Activated T-helper 2 cell treated with anti-CD3 and anti-CD28 coated beads, Interferon-gamma antibody, Interleukin-2, Interleukin-4, amounts not matched to agents 10 μg/mL and 5 μg/mL and 100 μg/mL, durations not matched to agents 14 hours and 24 hours and 36 hours (primary cell): ENCODE measurements at regions not wholly inside any gene's neighbourhood (a gene's known extent, or its start where the extent isn't known, plus 50 kb on each side); places are given as distances from the start of the nearest gene placed in this dataset.
"Not testable (repeated sequence)": the region's sequence is repeated elsewhere in the genome, so short reads cannot be mapped to it uniquely, and the experiment has no call there.

Source experiments
- DNase-seq: peaks from one replicate; pipeline ENCODE4 v3.0.0; 2021; ENCODE audit warnings: low spot score
- H3K27ac Mint-ChIP-seq: one replicate; pipeline ENCODE4 v1.8.0; 2021; ENCODE audit warnings: mixed read lengths
- H3K27me3 Mint-ChIP-seq: one replicate; pipeline ENCODE4 v1.8.0; 2021; ENCODE audit warnings: low read depth, mixed read lengths
- H3K36me3 Mint-ChIP-seq: one replicate; pipeline ENCODE4 v1.8.0; 2021; ENCODE audit warnings: low read depth, mixed read lengths
- H3K4me1 Mint-ChIP-seq: one replicate; pipeline ENCODE4 v1.8.0; 2021; ENCODE audit warnings: low read depth, mixed read lengths
- H3K4me3 Mint-ChIP-seq: one replicate; pipeline ENCODE4 v1.8.0; 2021; ENCODE audit warnings: low read depth, mild to moderate bottlenecking, moderate library complexity, mixed read lengths
- H3K9me3 Mint-ChIP-seq: one replicate; pipeline ENCODE4 v1.8.0; 2021; ENCODE audit warnings: mixed read lengths
- intact Hi-C: fragments of 100-400 bp; cut with micrococcal nuclease; formaldehyde crosslinking; loops from one replicate; pipeline ENCODE4 v1.15.1; 2023

DNA sequence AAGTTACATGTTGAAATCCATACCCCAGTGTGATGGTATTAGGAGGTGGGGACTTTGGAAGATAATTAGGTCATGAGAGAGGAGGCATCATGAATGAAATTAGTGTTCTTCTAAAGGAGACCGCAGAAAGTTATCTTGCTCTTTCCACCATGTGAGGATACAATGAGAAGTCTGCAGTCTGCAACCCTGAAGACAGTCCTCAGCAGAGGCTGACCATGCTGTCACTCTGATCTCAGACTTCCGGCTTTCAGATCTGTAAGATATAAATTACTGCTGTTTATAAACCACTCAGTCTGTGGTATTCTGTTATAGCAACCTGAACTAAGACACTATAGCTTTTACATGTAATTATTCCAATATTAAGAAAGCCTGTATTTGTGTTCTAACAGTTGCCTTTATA, 116.7 kb upstream of the CES5A start:
- Mint-ChIP-seq H3K36me3 (no peaks in the 10 kb centered on the region), H3K4me1 (no peaks in the 10 kb centered on the region), H3K27me3 (no peaks in the 10 kb centered on the region), H3K27ac (no peak overlapping the region), H3K4me3 (no peak overlapping the region), H3K9me3 (no peaks in the 10 kb centered on the region)
- DNase-seq: no peak
- intact Hi-C loops: no loop called here

DNA sequence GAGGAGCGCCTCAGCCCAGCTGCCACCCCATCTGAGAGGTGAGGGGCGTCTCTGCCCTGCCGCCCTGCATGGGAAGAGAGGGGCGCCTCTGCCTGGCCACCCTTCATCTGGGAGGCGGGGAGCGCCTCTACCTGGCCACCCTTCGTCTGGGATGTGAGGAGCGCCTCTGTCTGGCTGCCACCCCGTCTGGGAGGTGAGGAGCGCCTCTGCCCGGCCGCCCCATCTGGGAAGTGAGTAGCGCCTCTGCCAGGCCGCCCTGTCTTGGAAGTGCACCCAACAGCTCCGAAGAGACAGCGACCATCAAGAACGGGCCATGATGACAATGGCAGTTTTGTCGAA, 114.4 kb upstream of the CES5A start:
- Mint-ChIP-seq H3K36me3 (no peaks in the 10 kb centered on the region), H3K4me3 (no peak overlapping the region), H3K27ac (no peak overlapping the region), H3K4me1 (no peaks in the 10 kb centered on the region), H3K9me3 (no peaks in the 10 kb centered on the region), H3K27me3 (no peaks in the 10 kb centered on the region)
- intact Hi-C loops: no loop called here
- no peak for DNase-seq

DNA sequence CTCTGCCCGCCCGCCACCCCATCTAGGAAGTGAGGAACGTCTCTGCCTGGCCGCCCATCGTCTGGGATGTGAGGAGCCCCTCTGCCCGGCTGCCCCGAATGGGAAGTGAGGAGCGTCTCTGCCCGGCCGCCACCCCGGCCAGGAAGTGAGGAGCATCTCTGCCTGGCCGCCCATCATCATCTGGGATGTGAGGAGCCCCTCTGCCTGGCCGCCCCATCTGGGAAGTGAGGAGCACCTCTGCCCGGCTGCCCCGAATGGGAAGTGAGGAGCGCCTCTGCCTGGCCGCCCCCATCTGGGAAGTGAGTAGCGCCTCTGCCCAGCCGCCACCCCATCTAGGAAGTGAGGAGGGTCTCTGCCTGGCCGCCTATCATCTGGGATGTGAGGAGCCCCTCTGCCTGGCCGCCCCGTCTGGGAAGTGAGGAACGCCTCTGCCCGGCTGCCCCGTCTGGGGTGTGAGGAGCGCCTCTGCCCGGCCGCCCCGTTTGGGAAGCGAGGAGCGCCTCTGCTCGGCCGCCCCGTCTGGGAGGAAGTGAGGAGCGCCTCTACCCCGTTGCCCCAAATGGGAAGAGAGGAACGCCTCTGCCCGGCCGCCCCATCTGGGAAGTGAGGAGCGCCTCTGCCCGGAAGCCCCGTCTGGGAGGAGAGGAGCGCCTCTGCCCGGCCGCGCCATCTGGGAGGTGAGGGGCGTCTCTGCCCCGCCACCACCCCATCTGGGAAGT, 113.8 kb upstream of the CES5A start:
- H3K27me3 Mint-ChIP-seq, DNase-seq, H3K36me3 Mint-ChIP-seq, H3K4me1 Mint-ChIP-seq, H3K27ac Mint-ChIP-seq, intact Hi-C loops, H3K4me3 Mint-ChIP-seq, H3K9me3 Mint-ChIP-seq: not testable (repeated sequence)

DNA sequence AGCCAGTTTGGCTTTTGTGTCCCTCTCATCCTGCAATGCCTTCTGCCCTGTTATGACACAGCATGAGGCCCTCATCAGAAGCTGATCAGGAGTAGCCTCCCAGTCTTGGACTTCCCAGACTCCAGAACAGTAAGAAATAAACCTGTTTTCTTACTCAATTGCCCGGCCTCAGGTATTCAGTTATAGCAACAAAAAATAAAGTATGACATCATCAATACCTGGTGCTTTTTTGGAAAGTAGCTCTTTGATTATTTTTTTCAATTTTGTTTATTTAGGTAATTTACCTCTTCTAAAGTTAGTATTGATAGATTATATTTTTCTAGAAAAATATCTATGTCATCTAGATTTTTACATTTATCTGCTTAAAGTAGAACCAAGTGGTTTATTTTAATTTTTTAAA, 112.8 kb upstream of the CES5A start:
- Mint-ChIP-seq H3K27me3 (no peaks in the 10 kb centered on the region), H3K27ac (no peak overlapping the region), H3K9me3 (no peaks in the 10 kb centered on the region), H3K36me3 (no peaks in the 10 kb centered on the region), H3K4me1 (no peaks in the 10 kb centered on the region), H3K4me3 (no peak overlapping the region)
- intact Hi-C loops: no loop called here
- no peak for DNase-seq

DNA sequence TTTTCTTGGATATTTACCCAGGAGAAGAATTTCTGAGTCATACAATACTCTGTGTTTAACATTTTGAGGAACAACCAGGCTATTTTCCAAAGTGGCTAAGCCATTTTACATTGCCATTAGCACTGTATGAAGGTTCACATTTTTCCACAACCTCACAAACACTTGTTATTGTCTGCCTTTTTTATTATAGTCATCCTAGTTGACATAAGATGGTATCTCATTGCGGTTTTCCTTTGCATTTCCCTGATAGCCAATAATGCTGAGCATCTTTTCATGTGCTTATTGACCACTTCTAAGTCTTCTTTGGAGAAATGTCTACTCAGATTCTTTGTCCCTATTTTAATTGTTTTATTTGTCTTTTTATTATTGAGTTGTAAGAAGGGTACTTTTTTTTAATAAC, 107.4 kb upstream of the CES5A start:
- H3K27ac Mint-ChIP-seq: no peak overlapping the region
- no peak for DNase-seq
- H3K36me3 Mint-ChIP-seq: no peaks in the 10 kb centered on the region
- H3K4me3 Mint-ChIP-seq: no peak overlapping the region
- no peaks in the 10 kb centered on the region for H3K4me1 Mint-ChIP-seq
- no peaks in the 10 kb centered on the region for H3K27me3 Mint-ChIP-seq
- no peaks in the 10 kb centered on the region for H3K9me3 Mint-ChIP-seq
- intact Hi-C loops: no loop called here

DNA sequence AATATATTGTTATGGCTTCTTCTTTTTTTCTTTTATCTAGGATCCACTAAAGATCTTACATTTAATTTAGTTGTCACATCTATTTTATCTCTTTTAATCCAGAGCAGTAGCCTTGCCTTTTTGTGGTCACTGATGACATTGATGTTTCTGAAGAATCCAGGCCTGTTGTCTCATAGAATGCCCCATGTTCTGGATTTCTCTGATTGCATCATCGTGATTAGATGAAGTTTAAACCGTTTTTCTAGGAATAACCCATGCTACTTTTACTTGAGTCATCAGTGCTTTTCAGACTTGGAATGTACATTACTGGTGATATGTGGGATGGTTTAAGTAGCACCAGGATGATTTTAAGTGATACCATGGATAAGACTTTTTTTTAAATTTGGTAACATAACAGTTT, 106.4 kb upstream of the CES5A start:
- intact Hi-C loops: no loop called here
- H3K27me3 Mint-ChIP-seq: no peaks in the 10 kb centered on the region
- H3K9me3 Mint-ChIP-seq: no peaks in the 10 kb centered on the region
- H3K27ac Mint-ChIP-seq: no peak overlapping the region
- no peak for DNase-seq
- H3K4me3 Mint-ChIP-seq: no peak overlapping the region
- no peaks in the 10 kb centered on the region for H3K4me1 Mint-ChIP-seq
- no peaks in the 10 kb centered on the region for H3K36me3 Mint-ChIP-seq

DNA sequence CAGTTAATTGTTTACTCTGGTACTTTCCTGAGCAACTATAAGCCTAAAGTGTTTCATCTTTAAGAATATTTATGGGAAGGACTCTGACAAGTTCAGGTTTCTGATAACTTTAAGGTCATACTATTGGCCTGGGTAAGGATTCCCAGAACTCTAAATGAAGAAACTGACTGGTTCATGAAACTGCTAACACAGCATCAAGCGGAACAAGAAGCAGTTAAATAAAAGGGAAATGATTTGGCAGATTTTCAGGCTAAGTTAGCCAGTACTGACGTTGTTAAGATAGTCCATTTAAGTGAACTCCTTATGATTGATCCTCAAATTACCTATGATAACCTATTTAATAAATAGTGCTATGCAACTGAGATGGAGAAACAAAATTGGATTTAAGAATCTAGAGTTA, 101.6 kb upstream of the CES5A start:
- intact Hi-C loops: no loop called here
- no peaks in the 10 kb centered on the region for H3K4me1 Mint-ChIP-seq
- no peaks in the 10 kb centered on the region for H3K9me3 Mint-ChIP-seq
- H3K4me3 Mint-ChIP-seq: no peak overlapping the region
- H3K27ac Mint-ChIP-seq: no peak overlapping the region
- H3K36me3 Mint-ChIP-seq: no peaks in the 10 kb centered on the region
- no peak for DNase-seq
- no peaks in the 10 kb centered on the region for H3K27me3 Mint-ChIP-seq

DNA sequence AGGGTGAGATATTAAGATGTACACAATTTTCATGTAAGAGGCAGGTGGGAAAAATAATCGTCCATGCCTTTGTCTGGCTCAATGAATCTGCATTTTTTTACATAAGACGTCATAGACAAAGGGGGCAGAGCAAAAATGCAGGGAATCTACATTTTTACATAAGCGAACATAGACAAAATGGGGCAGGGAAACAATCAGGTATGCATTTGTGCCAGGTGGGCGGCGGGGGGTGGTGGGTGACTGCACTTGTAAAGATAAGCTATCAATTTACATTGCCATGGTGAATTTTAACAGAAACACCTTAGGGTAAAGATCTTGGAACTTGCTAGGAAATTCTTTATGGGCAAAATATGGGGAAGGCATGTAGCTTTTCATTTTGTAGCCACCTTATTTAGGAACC, 96.3 kb upstream of the CES5A start:
- H3K27me3 Mint-ChIP-seq: no peaks in the 10 kb centered on the region
- intact Hi-C loops: no loop called here
- H3K36me3 Mint-ChIP-seq: no peaks in the 10 kb centered on the region
- DNase-seq: no peak
- no peaks in the 10 kb centered on the region for H3K9me3 Mint-ChIP-seq
- H3K4me1 Mint-ChIP-seq: no peaks in the 10 kb centered on the region
- H3K27ac Mint-ChIP-seq: no peak overlapping the region
- H3K4me3 Mint-ChIP-seq: no peak overlapping the region

DNA sequence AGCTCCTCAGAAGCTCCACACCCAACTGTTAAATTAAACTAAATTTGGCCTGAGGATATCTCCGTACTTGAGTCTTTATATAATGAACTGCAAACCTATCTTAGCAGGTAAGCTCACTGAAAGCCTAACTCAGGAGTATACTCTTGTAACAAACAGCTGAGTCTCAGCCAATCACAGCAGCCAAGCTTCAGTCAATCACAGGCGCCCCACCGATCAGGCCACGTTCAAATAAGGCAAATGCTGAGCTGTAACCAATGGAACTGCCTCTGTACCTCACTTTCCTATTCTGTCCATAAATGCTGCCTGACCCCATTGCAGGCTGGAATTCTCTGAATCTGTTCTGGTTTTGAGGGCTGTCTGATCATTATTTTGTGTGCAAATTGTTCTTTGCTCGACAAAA, 93.0 kb upstream of the CES5A start:
- Mint-ChIP-seq H3K4me1 (no peaks in the 10 kb centered on the region), H3K27me3 (no peaks in the 10 kb centered on the region), H3K4me3 (no peak overlapping the region), H3K9me3 (no peaks in the 10 kb centered on the region), H3K36me3 (no peaks in the 10 kb centered on the region), H3K27ac (no peak overlapping the region)
- intact Hi-C loops: no loop called here
- no peak for DNase-seq

DNA sequence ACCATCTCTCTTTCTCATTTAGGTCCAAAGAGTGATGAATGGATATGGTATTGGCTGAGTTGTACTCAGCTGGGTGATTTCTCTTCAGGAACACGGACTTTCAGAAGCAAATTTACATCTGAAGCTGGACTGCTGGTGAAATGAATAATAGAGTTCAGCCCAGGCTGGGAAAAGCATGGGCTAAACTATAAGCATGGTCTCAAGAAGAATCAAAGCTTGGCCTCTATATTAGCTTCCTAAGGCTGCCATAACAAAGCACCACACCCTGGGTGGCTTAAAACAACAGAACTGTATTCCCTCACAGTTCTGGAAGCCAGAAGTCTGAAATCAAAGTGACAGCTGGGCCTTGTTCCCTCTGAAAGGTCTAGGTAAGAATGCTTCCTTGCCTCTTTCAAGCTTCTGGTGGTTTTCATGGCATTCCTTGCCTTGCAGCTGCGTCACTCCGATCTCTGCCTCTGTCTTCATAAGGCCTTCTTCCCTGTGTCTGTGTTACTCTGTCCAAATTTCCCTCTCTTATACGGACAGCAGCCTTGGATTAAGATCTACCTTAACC, 89.8 kb upstream of the CES5A start:
- H3K4me3 Mint-ChIP-seq: no peak overlapping the region
- no peak overlapping the region for H3K27ac Mint-ChIP-seq
- H3K27me3 Mint-ChIP-seq: no peaks in the 10 kb centered on the region
- DNase-seq: no peak
- intact Hi-C loops: no loop called here
- H3K4me1 Mint-ChIP-seq: no peaks in the 10 kb centered on the region
- H3K36me3 Mint-ChIP-seq: no peaks in the 10 kb centered on the region
- H3K9me3 Mint-ChIP-seq: no peaks in the 10 kb centered on the region

DNA sequence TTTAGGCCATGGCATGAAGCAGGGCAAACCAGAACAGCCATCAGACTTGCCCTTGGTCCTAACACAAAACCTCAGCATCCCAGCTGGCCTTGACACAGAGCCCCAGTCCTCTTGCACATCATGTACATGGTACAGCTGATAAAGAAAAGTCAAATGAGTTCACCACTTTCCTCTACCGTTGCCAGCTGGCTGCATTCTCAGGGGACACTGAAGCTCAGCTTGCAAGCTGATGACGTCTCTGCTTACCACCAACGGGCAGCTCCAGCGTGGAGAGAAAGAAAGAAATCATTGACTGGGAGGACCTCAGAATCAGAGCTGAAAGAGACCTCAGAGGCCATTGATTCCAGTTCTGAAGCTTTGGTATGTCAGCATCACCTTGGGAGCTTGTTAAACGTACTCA, 80.7 kb upstream of the CES5A start:
- no peaks in the 10 kb centered on the region for H3K9me3 Mint-ChIP-seq
- H3K4me3 Mint-ChIP-seq: no peak overlapping the region
- no peaks in the 10 kb centered on the region for H3K36me3 Mint-ChIP-seq
- no peak overlapping the region for H3K27ac Mint-ChIP-seq
- peaks cover 4% of the 10 kb centered on the region for H3K27me3 Mint-ChIP-seq
- no peaks in the 10 kb centered on the region for H3K4me1 Mint-ChIP-seq
- DNase-seq: no peak
- intact Hi-C loops: no loop called here

DNA sequence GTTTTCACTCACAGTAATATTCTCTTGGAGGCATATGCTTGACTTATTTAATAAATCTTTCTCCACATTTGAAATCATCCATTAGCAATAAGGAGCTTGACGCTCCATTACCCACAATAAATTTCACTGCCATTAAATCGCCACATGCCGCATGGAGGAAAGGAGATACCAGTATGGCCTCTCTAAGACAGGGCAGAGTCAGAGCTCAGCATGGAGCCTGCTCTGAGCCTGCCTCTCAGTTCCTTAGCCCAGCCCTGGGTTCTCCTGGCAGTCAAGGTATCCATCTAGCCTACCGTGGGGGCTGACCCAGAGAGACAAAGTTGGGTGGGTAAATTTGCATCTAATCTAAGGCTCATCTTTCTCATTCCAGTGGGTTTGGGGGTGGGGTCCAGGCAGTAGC, 80.3 kb upstream of the CES5A start:
- H3K4me3 Mint-ChIP-seq: no peak overlapping the region
- H3K9me3 Mint-ChIP-seq: no peaks in the 10 kb centered on the region
- peaks cover 5% of the 10 kb centered on the region for H3K27me3 Mint-ChIP-seq
- H3K4me1 Mint-ChIP-seq: no peaks in the 10 kb centered on the region
- H3K27ac Mint-ChIP-seq: no peak overlapping the region
- intact Hi-C loops: no loop called here
- no peak for DNase-seq
- no peaks in the 10 kb centered on the region for H3K36me3 Mint-ChIP-seq

DNA sequence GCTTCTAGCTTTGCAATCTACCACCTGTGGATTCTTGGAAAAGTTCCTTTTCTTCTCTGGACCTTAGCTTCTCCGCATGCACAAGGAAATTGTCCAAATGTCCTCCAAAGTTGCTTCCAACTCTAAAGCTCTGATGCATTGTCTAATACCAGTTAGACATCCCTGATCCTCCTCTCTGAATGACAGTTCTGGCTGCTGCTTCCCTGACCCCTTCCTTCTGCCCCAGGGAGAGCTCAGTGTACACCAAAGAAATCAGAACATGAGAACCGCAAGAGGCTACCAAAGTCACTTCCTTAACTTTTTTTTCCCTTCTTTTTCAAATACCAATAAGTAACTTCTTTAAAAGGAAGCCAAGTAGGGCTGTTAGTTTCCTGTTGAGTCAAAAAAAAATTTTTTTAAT, 79.7 kb upstream of the CES5A start:
- H3K4me1 Mint-ChIP-seq: no peaks in the 10 kb centered on the region
- no peaks in the 10 kb centered on the region for H3K9me3 Mint-ChIP-seq
- H3K36me3 Mint-ChIP-seq: no peaks in the 10 kb centered on the region
- no peak overlapping the region for H3K27ac Mint-ChIP-seq
- peaks cover 6% of the 10 kb centered on the region for H3K27me3 Mint-ChIP-seq
- intact Hi-C loops: no loop called here
- H3K4me3 Mint-ChIP-seq: no peak overlapping the region
- DNase-seq: no peak

DNA sequence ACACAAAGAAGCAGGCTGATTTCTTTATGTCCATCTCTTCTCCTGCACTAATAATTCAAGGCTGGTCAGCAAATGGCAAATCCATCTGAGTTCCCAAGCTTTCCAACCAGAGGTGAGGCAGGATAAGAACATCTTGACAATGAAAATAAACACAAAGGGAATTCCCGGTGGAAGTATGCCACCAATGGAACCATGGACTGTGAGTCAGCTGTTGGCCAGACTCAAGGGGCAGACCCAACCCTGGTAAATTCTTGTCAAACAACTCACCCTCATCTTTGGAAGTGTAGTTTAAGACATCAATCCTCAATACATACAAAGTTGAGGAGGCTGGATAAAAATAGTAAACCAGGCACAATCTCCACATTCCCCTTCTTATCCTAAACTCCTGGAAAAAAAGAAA, 74.3 kb upstream of the CES5A start:
- DNase-seq: no peak
- Mint-ChIP-seq H3K36me3 (no peaks in the 10 kb centered on the region), H3K9me3 (no peaks in the 10 kb centered on the region), H3K27ac (no peak overlapping the region), H3K27me3 (peaks cover 10% of the 10 kb centered on the region), H3K4me1 (no peaks in the 10 kb centered on the region), H3K4me3 (no peak overlapping the region)
- intact Hi-C loops: no loop called here
